ENCODE measurements at regions not wholly inside any gene's neighbourhood (a gene's known extent, or its start where the extent isn't known, plus 50 kb on each side); places are given as distances from the start of the nearest gene placed in this dataset.

DNA sequence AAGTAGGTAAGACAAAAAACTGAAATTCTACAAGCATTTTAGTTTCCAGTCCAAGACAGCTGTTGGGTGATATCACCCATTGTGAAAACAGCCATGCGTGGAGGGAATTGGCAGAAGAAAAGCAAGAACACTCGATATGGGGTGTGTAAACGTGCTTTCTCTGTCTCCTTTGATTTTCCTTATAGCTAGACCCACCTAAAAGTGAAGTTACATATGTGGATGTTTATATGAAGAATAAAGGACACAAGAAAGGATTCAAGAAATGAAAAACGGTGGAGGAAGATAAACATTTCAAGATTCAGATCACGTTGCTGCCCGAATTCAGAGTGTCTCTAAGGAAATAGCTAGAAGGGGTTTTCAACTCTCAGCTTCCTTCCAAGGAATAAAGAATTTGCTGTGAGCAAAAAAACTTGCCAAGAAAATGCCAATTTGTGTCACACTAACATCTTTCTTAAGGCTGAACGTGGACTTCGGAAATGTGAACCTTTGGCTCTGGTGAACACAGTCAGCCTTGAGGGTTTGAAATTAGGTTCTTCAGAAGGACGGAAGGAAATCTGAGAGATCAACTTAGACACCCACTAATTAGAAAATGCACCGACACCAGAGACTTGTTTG, 269.0 kb upstream of the ADAMTS9 start:
- TF ChIP-seq, protein P1, sequence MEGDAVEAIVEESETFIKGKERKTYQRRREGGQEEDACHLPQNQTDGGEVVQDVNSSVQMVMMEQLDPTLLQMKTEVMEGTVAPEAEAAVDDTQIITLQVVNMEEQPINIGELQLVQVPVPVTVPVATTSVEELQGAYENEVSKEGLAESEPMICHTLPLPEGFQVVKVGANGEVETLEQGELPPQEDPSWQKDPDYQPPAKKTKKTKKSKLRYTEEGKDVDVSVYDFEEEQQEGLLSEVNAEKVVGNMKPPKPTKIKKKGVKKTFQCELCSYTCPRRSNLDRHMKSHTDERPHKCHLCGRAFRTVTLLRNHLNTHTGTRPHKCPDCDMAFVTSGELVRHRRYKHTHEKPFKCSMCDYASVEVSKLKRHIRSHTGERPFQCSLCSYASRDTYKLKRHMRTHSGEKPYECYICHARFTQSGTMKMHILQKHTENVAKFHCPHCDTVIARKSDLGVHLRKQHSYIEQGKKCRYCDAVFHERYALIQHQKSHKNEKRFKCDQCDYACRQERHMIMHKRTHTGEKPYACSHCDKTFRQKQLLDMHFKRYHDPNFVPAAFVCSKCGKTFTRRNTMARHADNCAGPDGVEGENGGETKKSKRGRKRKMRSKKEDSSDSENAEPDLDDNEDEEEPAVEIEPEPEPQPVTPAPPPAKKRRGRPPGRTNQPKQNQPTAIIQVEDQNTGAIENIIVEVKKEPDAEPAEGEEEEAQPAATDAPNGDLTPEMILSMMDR (IDR thresholded peaks at IDR 0.05; ENCODE audit: unreplicated experiment), result no peak
- Mint-ChIP-seq H3K36me3 (ENCODE audit: low read depth, unreplicated experiment) (no peaks in the 10 kb centered on the region), H3K4me1 (ENCODE audit: unreplicated experiment) (peaks cover 5% of the 10 kb centered on the region), H3K27ac (ENCODE audit: unreplicated experiment) (no peak overlapping the region), H3K9me3 (ENCODE audit: unreplicated experiment) (no peaks in the 10 kb centered on the region), H3K27me3 (ENCODE audit: unreplicated experiment) (no peaks in the 10 kb centered on the region), H3K4me3 (ENCODE audit: unreplicated experiment) (no peak overlapping the region)
- no peak for DNase-seq (ENCODE audit: low spot score)

DNA sequence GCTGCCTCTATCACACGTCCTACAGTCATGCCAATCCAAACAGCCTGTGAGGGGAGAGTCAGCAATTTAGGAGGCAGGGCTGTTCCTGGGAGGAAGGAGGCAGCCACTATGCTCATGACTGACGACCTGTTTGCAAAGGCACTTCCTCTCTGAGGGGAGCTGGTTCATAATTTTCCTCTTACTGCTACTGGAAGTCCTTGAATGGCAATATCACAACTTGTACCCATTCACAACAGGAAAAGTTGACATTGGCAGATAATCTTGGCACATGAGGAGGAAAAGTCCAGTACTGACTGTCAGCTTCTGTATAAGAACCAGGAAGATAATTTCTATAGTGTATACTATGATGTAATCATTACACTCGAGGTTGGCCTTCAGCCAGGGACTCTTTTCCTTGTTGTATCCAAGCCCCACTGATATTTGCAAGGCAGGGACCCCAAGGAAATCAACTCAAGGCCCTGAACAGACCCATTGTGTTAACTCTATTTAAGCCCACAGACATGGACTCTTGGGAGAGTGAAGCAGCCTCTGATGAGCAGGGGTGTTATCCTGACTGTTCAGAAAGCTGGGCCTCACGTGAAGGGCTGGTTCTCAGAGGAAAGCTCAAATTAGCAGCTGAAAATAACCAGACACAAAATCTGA, 267.3 kb upstream of the ADAMTS9 start:
- H3K27me3 Mint-ChIP-seq (ENCODE audit: unreplicated experiment), result peaks cover 2% of the 10 kb centered on the region

DNA sequence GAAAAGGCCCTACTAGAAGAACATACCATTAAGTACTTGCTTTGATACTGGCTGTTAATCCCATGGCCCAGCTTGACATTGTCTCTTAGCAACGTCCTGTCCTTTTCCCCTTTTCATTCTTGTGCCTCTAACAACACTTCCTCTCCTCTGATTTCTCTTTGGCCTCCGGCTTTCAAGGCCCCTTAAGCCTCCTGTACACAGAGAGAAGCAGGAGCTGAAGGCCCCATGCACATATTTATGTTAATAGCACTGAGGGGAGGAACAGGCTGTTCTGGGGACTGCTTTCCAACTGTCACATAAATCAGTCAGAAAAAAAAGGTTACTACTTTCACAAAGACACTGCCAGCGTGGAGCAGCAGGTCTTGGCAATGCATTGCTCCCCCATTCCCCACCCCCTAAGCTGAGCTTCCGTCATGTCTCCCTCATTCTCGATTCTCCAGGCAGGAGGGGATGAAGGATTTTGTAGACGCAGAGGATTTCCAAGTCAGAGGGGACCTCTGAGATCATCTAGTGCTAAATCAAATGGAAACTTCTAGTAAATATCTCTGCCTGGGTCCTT, 257.4 kb upstream of the ADAMTS9 start:
- Mint-ChIP-seq H3K36me3 (ENCODE audit: low read depth, unreplicated experiment) (peaks cover 4% of the 10 kb centered on the region), H3K27ac (ENCODE audit: unreplicated experiment) (peak overlapping the region; percentile 95), H3K27me3 (ENCODE audit: unreplicated experiment) (peaks cover 4% of the 10 kb centered on the region), H3K4me1 (ENCODE audit: unreplicated experiment) (peaks cover 16% of the 10 kb centered on the region), H3K4me3 (ENCODE audit: unreplicated experiment) (no peak overlapping the region), H3K9me3 (ENCODE audit: unreplicated experiment) (no peaks in the 10 kb centered on the region)
- DNase-seq (ENCODE audit: low spot score), result peak; percentile 17
- TF ChIP-seq, protein P1 (IDR thresholded peaks at IDR 0.05; ENCODE audit: unreplicated experiment), result no peak

More for the DNA sequence above, 267.3 kb upstream of the ADAMTS9 start:
- Mint-ChIP-seq H3K9me3 (ENCODE audit: unreplicated experiment) (no peaks in the 10 kb centered on the region), H3K4me1 (ENCODE audit: unreplicated experiment) (peaks cover 5% of the 10 kb centered on the region), H3K36me3 (ENCODE audit: low read depth, unreplicated experiment) (no peaks in the 10 kb centered on the region), H3K4me3 (ENCODE audit: unreplicated experiment) (no peak overlapping the region), H3K27ac (ENCODE audit: unreplicated experiment) (no peak overlapping the region)
- no peak for DNase-seq (ENCODE audit: low spot score)
- TF ChIP-seq, protein P1 (IDR thresholded peaks at IDR 0.05; ENCODE audit: unreplicated experiment), result no peak

DNA sequence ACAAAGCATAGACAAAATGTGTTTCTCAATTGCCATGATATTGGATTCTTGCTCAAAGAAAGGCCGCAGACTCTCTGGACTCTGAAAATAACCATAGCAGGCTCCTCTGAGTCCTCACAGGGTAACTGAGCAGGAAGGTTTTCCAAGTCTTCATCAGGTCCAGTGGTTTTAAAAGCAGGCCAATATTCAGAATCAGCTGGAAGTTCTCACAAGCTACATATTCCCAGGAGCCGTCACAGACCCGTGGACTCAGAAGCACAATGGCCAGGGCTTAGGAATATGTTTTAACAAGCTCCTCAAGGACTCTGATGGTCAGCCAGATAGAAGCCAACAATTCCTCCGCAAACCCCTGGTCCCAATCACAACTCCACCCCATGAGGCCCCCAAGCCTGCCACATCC, 256.1 kb upstream of the ADAMTS9 start:
- Mint-ChIP-seq H3K9me3 (ENCODE audit: unreplicated experiment) (no peaks in the 10 kb centered on the region), H3K36me3 (ENCODE audit: low read depth, unreplicated experiment) (peaks cover 4% of the 10 kb centered on the region), H3K27me3 (ENCODE audit: unreplicated experiment) (peaks cover 4% of the 10 kb centered on the region), H3K4me3 (ENCODE audit: unreplicated experiment) (no peak overlapping the region), H3K4me1 (ENCODE audit: unreplicated experiment) (peaks cover 16% of the 10 kb centered on the region), H3K27ac (ENCODE audit: unreplicated experiment) (peak overlapping the region; percentile 76)
- TF ChIP-seq, protein P1 (IDR thresholded peaks at IDR 0.05; ENCODE audit: unreplicated experiment), result no peak
- DNase-seq (ENCODE audit: low spot score), result no peak

Data from endothelial cell (in vitro differentiated cells).